Skeletal muscle tissue (tissue), 3 donors: ENCODE measurements at regions not wholly inside any gene's neighbourhood (a gene's known extent, or its start where the extent isn't known, plus 50 kb on each side); places are given as distances from the start of the nearest gene placed in this dataset.
"Not testable (repeated sequence)": the region's sequence is repeated elsewhere in the genome, so short reads cannot be mapped to it uniquely, and the experiment has no call there.

Experiments
- H3K27ac ChIP-seq: one replicate; pipeline ENCODE4 v1.7.0; 2013; ENCODE audit warnings: mild to moderate bottlenecking, low read depth, low read length, inconsistent platforms
- H3K27me3 ChIP-seq, 3 donors: one replicate each; pipeline ENCODE4 v1.7.0; 2013; ENCODE audit warnings: low read length in 3 of 3; ENCODE audit not compliant: control insufficient read depth in 3 of 3, insufficient read depth in 3 of 3
- H3K36me3 ChIP-seq, 3 donors: one replicate each; pipeline ENCODE4 v1.7.0; 2013; ENCODE audit warnings: low read length in 3 of 3; ENCODE audit not compliant: control insufficient read depth in 3 of 3, insufficient read depth in 3 of 3
- H3K4me1 ChIP-seq, 3 donors: one replicate each; pipeline ENCODE4 v1.7.0; 2013; ENCODE audit warnings: low read length in 3 of 3, mild to moderate bottlenecking in 3 of 3; ENCODE audit not compliant: control insufficient read depth in 3 of 3, insufficient read depth in 3 of 3
- H3K4me3 ChIP-seq, 3 donors: one replicate each; pipeline ENCODE4 v1.7.0; 2013; ENCODE audit warnings: low read length in 3 of 3
- H3K9ac ChIP-seq, 3 donors: one replicate each; pipeline ENCODE4 v1.7.0; 2013; ENCODE audit warnings: low read length in 3 of 3, mild to moderate bottlenecking in 3 of 3, moderate library complexity in 2 of 3, low read depth in 1 of 3
- H3K9me3 ChIP-seq, 3 donors: one replicate each; pipeline ENCODE4 v1.7.0; 2013; ENCODE audit warnings: low read length in 3 of 3; ENCODE audit not compliant: control insufficient read depth in 3 of 3
- donor health status: Osteomylitis.

- not testable (repeated sequence) for H3K9ac ChIP-seq, H3K4me3 ChIP-seq, H3K36me3 ChIP-seq, H3K27me3 ChIP-seq, H3K9me3 ChIP-seq, H3K27ac ChIP-seq, H3K4me1 ChIP-seq
These were observed 145.5 kb downstream of the DMRT2 start for GRCh38 chr9:1195636-1196035.

DNA sequence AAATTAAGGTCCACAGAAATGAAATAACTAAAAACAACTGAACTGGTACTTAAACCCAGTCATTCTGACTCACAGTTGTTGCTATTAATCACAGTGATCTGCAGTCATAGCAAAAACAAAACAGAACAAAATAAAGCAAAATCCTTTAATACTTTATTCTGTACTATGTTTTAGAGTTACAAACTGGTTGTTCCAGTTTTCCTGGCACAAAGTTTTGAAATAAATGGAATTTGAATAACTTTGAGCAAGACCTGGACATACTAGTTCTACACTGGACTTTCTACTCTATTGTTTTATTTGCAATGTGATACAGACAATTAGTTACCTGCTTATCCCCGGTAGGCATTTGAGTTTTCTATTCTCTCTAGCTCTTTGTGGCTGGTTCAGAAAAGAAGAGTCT is 147.9 kb downstream of the DMRT2 start:
- Histone ChIP-seq H3K4me3 (no peak overlapping the region), H3K27ac (no peak overlapping the region), H3K27me3 (no peaks in the 10 kb centered on the region), H3K4me1 (peaks cover 9 to 20% (median 14%) of the 10 kb centered on the region in 3 donors), H3K9ac (no peak overlapping the region), H3K9me3 (no peaks in the 10 kb centered on the region), H3K36me3 (no peaks in the 10 kb centered on the region)

GRCh38 chr9:1200847-1201251 is 150.7 kb downstream of the DMRT2 start:
- H3K36me3 ChIP-seq, result no peaks in the 10 kb centered on the region
- H3K9ac ChIP-seq, result peak overlapping the region in 1 of 3 donors; percentile 55
- H3K4me1 ChIP-seq, result peaks cover 9 to 20% (median 14%) of the 10 kb centered on the region in 3 donors
- H3K27ac ChIP-seq, result peak overlapping the region; percentile 51
- H3K9me3 ChIP-seq, result no peaks in the 10 kb centered on the region
- H3K27me3 ChIP-seq, result no peaks in the 10 kb centered on the region
- H3K4me3 ChIP-seq, result peak overlapping the region in 1 of 3 donors; percentile 3

GRCh38 chr9:1201262-1201661 is 151.1 kb downstream of the DMRT2 start:
- Histone ChIP-seq H3K36me3 (no peaks in the 10 kb centered on the region), H3K27ac (peak overlapping the region; percentile 51), H3K27me3 (no peaks in the 10 kb centered on the region), H3K4me3 (peak overlapping the region; percentile 3 to 36 (median 5)), H3K4me1 (peaks cover 9 to 20% (median 14%) of the 10 kb centered on the region in 3 donors), H3K9ac (peak overlapping the region in 1 of 3 donors; percentile 54), H3K9me3 (no peaks in the 10 kb centered on the region)

DNA sequence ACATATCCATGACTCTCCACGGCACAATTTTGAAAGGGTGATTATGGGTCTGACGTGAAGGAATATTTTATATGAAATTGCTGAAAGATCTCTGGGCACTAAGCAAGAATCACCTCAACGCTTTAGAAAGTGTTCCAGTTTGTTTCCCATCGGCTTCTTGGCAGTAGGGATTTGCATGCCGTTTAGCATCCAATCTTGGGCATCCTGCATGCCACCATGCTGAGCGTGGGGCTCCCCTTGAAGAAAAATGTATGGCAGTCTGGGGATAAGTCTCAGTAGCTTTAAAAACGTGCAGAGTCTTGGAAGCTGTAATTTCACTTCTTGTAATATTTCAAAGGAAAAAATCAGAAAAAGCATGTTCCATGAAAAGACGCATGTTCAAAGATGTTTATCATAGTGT is 151.7 kb downstream of the DMRT2 start:
- peaks cover 9 to 20% (median 14%) of the 10 kb centered on the region in 3 donors for H3K4me1 ChIP-seq
- peak overlapping the region in 1 of 3 donors; percentile 36 for H3K4me3 ChIP-seq
- H3K27me3 ChIP-seq, result no peaks in the 10 kb centered on the region
- no peaks in the 10 kb centered on the region for H3K9me3 ChIP-seq
- H3K9ac ChIP-seq, result peak overlapping the region in 1 of 3 donors; percentile 54
- H3K36me3 ChIP-seq, result no peaks in the 10 kb centered on the region
- no peak overlapping the region for H3K27ac ChIP-seq

- H3K4me3 ChIP-seq, result no peak overlapping the region
- H3K9ac ChIP-seq, result no peak overlapping the region
- H3K9me3 ChIP-seq, result no peaks in the 10 kb centered on the region
- no peak overlapping the region for H3K27ac ChIP-seq
- peaks cover 9 to 20% (median 14%) of the 10 kb centered on the region in 3 donors for H3K4me1 ChIP-seq
- no peaks in the 10 kb centered on the region for H3K27me3 ChIP-seq
- H3K36me3 ChIP-seq, result no peaks in the 10 kb centered on the region
These were observed 152.5 kb downstream of the DMRT2 start for GRCh38 chr9:1202512-1203280.

DNA sequence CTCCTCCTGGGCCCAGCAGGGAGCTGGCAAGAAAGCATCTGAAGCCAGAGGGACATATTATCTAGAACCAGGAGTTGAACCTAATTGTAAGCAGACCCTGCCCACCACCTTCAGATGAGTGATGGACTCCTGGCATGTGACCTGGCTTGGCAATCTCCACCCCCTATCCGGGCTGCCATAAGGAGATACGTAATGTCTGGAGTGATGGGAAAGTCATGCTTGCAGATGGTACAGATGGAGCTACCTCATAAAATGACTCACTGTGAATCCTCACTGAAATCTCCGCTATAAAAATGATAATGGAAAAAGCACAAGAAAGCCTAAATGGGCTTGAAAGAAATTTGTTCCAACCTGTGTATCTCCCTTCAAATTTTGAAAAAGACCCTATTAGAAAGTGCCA is 157.5 kb downstream of the DMRT2 start:
- Histone ChIP-seq H3K4me1 (peaks cover 0 to 2% (median 2%) of the 10 kb centered on the region in 3 donors), H3K27me3 (no peaks in the 10 kb centered on the region), H3K27ac (no peak overlapping the region), H3K4me3 (no peak overlapping the region), H3K9me3 (peaks cover 0 to 5% (median 0%) of the 10 kb centered on the region in 3 donors), H3K36me3 (no peaks in the 10 kb centered on the region), H3K9ac (no peak overlapping the region)

DNA sequence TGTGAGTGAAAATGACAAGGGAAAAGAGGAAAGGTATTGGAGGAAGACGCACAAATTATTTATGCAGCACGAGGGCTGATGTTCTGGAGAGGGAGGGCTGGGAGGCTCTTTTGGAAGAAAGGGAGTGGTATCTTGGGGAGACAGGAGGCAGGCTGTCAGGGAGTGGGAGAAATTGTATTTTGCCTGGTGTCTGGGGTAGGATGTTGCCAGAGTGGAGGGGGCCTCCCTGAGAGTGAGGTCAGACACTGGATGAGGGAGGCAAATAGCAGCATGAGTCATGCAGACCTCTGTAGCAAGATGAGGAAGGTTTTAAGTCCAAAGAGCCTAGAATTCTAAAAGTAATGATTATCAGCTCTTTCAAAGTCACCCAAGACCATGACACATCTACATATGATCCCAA is 158.0 kb downstream of the DMRT2 start:
- H3K27me3 ChIP-seq, result no peaks in the 10 kb centered on the region
- H3K9ac ChIP-seq, result no peak overlapping the region
- H3K4me1 ChIP-seq, result no peaks in the 10 kb centered on the region
- peaks cover 0 to 5% (median 0%) of the 10 kb centered on the region in 3 donors for H3K9me3 ChIP-seq
- no peak overlapping the region for H3K4me3 ChIP-seq
- no peak overlapping the region for H3K27ac ChIP-seq
- no peaks in the 10 kb centered on the region for H3K36me3 ChIP-seq

DNA sequence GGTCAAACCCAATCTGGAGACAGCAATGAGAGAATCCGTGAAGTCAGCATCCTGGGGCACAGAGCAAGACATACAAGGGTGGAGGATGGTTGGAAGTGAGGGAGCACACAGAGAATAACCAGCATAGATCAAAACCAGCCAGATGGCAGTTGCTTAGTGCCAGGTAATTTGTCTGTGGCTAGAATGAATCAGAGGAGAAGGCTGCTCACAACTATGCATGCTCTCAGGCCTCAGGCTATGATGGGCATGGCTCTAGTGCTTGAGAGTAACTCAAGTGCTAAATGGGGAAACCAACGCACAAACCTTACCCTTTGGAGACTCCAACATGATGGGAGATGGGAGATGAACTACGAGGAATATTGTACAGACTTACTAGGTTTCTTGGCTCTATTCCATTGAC is 160.8 kb downstream of the DMRT2 start:
- no peak overlapping the region for H3K4me3 ChIP-seq
- H3K9ac ChIP-seq, result no peak overlapping the region
- H3K27ac ChIP-seq, result no peak overlapping the region
- H3K27me3 ChIP-seq, result no peaks in the 10 kb centered on the region
- H3K9me3 ChIP-seq, result peaks cover 0 to 5% (median 0%) of the 10 kb centered on the region in 3 donors
- H3K36me3 ChIP-seq, result no peaks in the 10 kb centered on the region
- no peaks in the 10 kb centered on the region for H3K4me1 ChIP-seq

DNA sequence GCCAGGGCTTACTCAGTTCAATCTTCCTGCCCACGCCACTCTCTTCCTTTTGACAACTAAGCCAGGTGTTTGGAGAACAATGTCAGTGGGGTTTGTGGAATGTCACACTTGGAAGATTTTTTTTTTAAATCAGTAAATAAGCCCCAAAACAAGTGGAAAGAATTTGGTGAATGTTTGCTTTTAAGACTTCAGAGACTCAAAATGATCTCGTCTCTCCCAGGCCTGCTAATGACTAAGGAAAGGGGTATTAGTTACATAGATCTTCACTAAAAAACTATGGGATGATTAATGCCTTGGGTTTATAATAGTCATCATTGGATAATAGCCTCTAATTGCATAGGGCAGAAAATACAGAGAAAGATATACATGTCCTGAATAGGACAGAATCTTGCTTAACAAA is 166.4 kb downstream of the DMRT2 start:
- H3K27ac ChIP-seq, result no peak overlapping the region
- no peak overlapping the region for H3K9ac ChIP-seq
- H3K4me3 ChIP-seq, result no peak overlapping the region
- H3K27me3 ChIP-seq, result no peaks in the 10 kb centered on the region
- no peaks in the 10 kb centered on the region for H3K9me3 ChIP-seq
- H3K4me1 ChIP-seq, result no peaks in the 10 kb centered on the region
- H3K36me3 ChIP-seq, result no peaks in the 10 kb centered on the region
